ENCODE measurements at regions not wholly inside any gene's neighbourhood (a gene's known extent, or its start where the extent isn't known, plus 50 kb on each side); places are given as distances from the start of the nearest gene placed in this dataset.
A peak's percentile ranks its signal among the peaks of the same experiment; 100 is the strongest.

DNA sequence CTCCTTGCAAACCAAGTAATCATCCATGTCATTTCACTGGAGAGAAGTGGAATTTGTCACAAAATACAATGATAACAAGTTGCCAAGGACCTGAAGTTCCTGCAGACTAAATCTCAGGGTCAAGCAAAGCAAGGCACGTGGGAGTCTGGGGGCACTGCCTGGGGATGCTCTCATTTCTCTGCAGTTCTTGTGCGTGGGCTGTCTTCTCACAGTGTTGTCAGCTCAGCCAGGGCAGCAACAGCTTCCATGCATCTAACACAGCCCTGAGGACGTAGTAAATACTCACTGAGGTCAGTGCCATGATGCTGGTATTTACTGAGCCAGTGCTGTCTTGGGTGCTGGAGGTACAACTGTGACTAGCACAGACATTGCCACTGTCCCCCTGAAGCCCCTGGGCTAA lies 62.9 kb upstream of the CMKLR1 start (continued):
- TF ChIP-seq FOSL2 (IDR thresholded peaks at IDR 0.05; ENCODE audit: borderline replicate concordance, low read depth): no peak
- no peak for TF ChIP-seq CHD2 (IDR thresholded peaks at IDR 0.05; ENCODE audit: low read length, partially characterized antibody)
- TF ChIP-seq YY1 (IDR thresholded peaks at IDR 0.05; ENCODE audit: low read depth): no peak

GRCh38 chr12:108400900-108401480 lies 61.9 kb upstream of the CMKLR1 start:
- Histone ChIP-seq H4K20me1 (ENCODE audit: insufficient read depth) (no peaks in the 10 kb centered on the region), H3K4me1 (ENCODE audit: control insufficient read depth in 1 of 2, insufficient read depth in 2 of 2, low read depth in 1 of 2, low read length in 1 of 2) (peaks cover 0 to 29% of the 10 kb centered on the region in 2 experiments; a peak in 2 of 4 replicates), H3K4me2 (no peak overlapping the region), H3F3A (replicated peaks; ENCODE audit: insufficient read depth) (no peaks in the 10 kb centered on the region), H3K9me3 (no peaks in the 10 kb centered on the region), H3K9me2 (no peaks in the 10 kb centered on the region), H2AFZ (ENCODE audit: low read depth) (no peak overlapping the region), H3K27me3 (ENCODE audit: insufficient read depth) (no peaks in the 10 kb centered on the region), H3K79me2 (ENCODE audit: insufficient read depth) (no peaks in the 10 kb centered on the region), H3K27ac (ENCODE audit: low read depth in 2 of 2, low read length in 1 of 2) (peak overlapping the region in 1 of 2 experiments; percentile 88; a peak in 2 of 4 replicates), H3K4me3 (ENCODE audit: low read depth in 2 of 2, low read length in 1 of 2) (no peak overlapping the region), H3K36me3 (replicated peaks in 1 of 2; ENCODE audit: control insufficient read depth in 1 of 2, insufficient read depth in 2 of 2, low read length in 1 of 2) (no peaks in the 10 kb centered on the region), H3K9ac (no peak overlapping the region)
- no peak for TF ChIP-seq TEAD4 (IDR thresholded peaks at IDR 0.05; ENCODE audit: borderline replicate concordance, insufficient read depth)
- TF ChIP-seq, protein P1, sequence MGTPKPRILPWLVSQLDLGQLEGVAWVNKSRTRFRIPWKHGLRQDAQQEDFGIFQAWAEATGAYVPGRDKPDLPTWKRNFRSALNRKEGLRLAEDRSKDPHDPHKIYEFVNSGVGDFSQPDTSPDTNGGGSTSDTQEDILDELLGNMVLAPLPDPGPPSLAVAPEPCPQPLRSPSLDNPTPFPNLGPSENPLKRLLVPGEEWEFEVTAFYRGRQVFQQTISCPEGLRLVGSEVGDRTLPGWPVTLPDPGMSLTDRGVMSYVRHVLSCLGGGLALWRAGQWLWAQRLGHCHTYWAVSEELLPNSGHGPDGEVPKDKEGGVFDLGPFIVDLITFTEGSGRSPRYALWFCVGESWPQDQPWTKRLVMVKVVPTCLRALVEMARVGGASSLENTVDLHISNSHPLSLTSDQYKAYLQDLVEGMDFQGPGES (IDR thresholded peaks at IDR 0.05; ENCODE audit: low read depth, low read length): no peak
- no peak for TF ChIP-seq MEF2A (IDR thresholded peaks at IDR 0.05; ENCODE audit: borderline replicate concordance, low read depth)
- TF ChIP-seq RAD21 (IDR thresholded peaks at IDR 0.05; ENCODE audit: low read length): no peak
- no peak for TF ChIP-seq REST (IDR thresholded peaks at IDR 0.05; ENCODE audit: low read depth, low read length)
- TF ChIP-seq MXI1 (IDR thresholded peaks at IDR 0.05; ENCODE audit: low read depth, low read length): no peak
- no peak for TF ChIP-seq RXRA (IDR thresholded peaks at IDR 0.05; ENCODE audit: borderline replicate concordance, low read depth)
- no peak for TF ChIP-seq GATA2 (CRISPR knock-in tag; IDR thresholded peaks at IDR 0.05)
- TF ChIP-seq PBX3 (IDR thresholded peaks at IDR 0.05): no peak
- TF ChIP-seq FOSL2 (IDR thresholded peaks at IDR 0.05; ENCODE audit: borderline replicate concordance, low read depth): no peak
- TF ChIP-seq SIN3A (IDR thresholded peaks at IDR 0.05; ENCODE audit: borderline replicate concordance, low read depth, low read length): no peak
- TF ChIP-seq NFIC (IDR thresholded peaks at IDR 0.05; ENCODE audit: borderline replicate concordance): no peak
- TF ChIP-seq FOXJ3 (CRISPR knock-in tag; IDR thresholded peaks at IDR 0.05): no peak
- TF ChIP-seq EZH2phosphoT487 (IDR thresholded peaks at IDR 0.05; ENCODE audit: borderline replicate concordance, low read depth): no peak
- TF ChIP-seq ELF1 (IDR thresholded peaks at IDR 0.05): no peak
- 24% methylated on average over 3 of the region's 3 CpGs for WGBS (ENCODE audit: low lambda C conversion rate)
- POLR2A ChIA-PET: no interaction called here
- CTCF ChIA-PET: interaction anchor here (0.9 kb wide), 1 partner anchor 111 kb away, joined by 3 read pairs; no protein-coding TSS in a partner anchor
- no peak for DNase-seq

Data from SK-N-SH (cell line).